ENCODE measurements at regions not wholly inside any gene's neighbourhood (a gene's known extent, or its start where the extent isn't known, plus 50 kb on each side); places are given as distances from the start of the nearest gene placed in this dataset.

DNA sequence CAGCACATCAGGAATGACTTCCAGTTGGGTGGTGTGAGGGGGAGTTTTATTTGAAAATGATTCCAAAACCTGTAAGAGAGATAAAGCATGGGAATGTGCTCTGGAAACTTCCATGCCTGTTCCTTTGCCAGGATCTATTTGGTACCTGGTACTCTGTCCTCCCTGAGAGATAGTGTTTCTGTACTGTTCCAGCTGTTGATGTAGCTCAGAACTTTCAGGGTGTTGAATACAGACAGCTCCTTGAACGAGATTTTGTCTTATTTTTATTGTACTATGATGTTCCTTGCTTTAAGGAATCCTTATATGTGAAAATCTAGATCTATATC, 148.7 kb upstream of the RIPOR2 start:
- FAIRE-seq (no peak), ATAC-seq (peak; percentile 17), DNase-seq (ENCODE audit: low spot score) (no peak)
- no peaks in the 10 kb centered on the region for H3K36me3 ChIP-seq (replicated peaks in 1 of 2; ENCODE audit: control insufficient read depth in 1 of 2, insufficient read depth in 2 of 2, low read length in 2 of 2)
- intact Hi-C loops (cut with micrococcal nuclease; ENCODE audit: unreplicated experiment) (no loop called here), in situ Hi-C loops (cut with HindIII; ENCODE audit: extremely low pct_ligation_motif_present, low pct_unique_long_range_greater_than_20kb) (no loop called here)
- peaks cover 31% of the 10 kb centered on the region for H3K4me1 ChIP-seq (ENCODE audit: insufficient read depth, low read length)
- H2AFZ ChIP-seq (ENCODE audit: low read length): no peak overlapping the region
- no TSS peak for BruUV-seq (replicated peaks)
- CTCF ChIA-PET (ENCODE audit: low intra/inter-chr PET ratio, low total read pairs): no interaction called here
- TF ChIP-seq SALL1 (CRISPR knock-in tag; IDR thresholded peaks at IDR 0.05): no peak
- no peak for TF ChIP-seq NFRKB (IDR thresholded peaks at IDR 0.05)
- TF ChIP-seq, protein P1, sequence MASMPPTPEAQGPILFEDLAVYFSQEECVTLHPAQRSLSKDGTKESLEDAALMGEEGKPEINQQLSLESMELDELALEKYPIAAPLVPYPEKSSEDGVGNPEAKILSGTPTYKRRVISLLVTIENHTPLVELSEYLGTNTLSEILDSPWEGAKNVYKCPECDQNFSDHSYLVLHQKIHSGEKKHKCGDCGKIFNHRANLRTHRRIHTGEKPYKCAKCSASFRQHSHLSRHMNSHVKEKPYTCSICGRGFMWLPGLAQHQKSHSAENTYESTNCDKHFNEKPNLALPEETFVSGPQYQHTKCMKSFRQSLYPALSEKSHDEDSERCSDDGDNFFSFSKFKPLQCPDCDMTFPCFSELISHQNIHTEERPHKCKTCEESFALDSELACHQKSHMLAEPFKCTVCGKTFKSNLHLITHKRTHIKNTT (CRISPR knock-in tag; IDR thresholded peaks at IDR 0.05): no peak
- no peak for TF ChIP-seq SMARCC2 (IDR thresholded peaks at IDR 0.05)
- no peak for TF ChIP-seq RFXANK (CRISPR knock-in tag; IDR thresholded peaks at IDR 0.05)
- no peak for TF ChIP-seq HMG20A (CRISPR knock-in tag; IDR thresholded peaks at IDR 0.05; ENCODE audit: borderline replicate concordance)
- TF ChIP-seq SATB2 (CRISPR knock-in tag; IDR thresholded peaks at IDR 0.05): no peak
- TF ChIP-seq FOXO4 (CRISPR knock-in tag; conservative IDR thresholded peaks at IDR 0.05): 0 out of 2 replicates have a peak, but pooled peaks have one; percentile 11
- TF ChIP-seq, protein P2, sequence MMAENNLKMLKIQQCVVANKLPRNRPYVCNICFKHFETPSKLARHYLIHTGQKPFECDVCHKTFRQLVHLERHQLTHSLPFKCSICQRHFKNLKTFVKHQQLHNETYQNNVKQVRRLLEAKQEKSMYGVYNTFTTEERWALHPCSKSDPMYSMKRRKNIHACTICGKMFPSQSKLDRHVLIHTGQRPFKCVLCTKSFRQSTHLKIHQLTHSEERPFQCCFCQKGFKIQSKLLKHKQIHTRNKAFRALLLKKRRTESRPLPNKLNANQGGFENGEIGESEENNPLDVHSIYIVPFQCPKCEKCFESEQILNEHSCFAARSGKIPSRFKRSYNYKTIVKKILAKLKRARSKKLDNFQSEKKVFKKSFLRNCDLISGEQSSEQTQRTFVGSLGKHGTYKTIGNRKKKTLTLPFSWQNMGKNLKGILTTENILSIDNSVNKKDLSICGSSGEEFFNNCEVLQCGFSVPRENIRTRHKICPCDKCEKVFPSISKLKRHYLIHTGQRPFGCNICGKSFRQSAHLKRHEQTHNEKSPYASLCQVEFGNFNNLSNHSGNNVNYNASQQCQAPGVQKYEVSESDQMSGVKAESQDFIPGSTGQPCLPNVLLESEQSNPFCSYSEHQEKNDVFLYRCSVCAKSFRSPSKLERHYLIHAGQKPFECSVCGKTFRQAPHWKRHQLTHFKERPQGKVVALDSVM (CRISPR knock-in tag; IDR thresholded peaks at IDR 0.05): no peak
- no peak for TF ChIP-seq ETV6 (CRISPR knock-in tag; conservative IDR thresholded peaks at IDR 0.05)
- TF ChIP-seq PTBP1 (IDR thresholded peaks at IDR 0.05; ENCODE audit: low read depth, low read length, poor library complexity, severe bottlenecking): no peak
- no peak for TF ChIP-seq ZNF891 (CRISPR knock-in tag; IDR thresholded peaks at IDR 0.05)
- TF ChIP-seq ZNF350 (CRISPR knock-in tag; IDR thresholded peaks at IDR 0.05; ENCODE audit: borderline replicate concordance, low read depth): 0 out of 2 replicates have a peak, but pooled peaks have one; percentile 1
- peak overlapping the region; percentile 75 for H3K4me2 ChIP-seq (ENCODE audit: low read depth, low read length)
- H3K4me3 ChIP-seq (replicated peaks in 1 of 3; ENCODE audit: insufficient read depth in 1 of 3, low read depth in 2 of 3, low read length in 3 of 3): no peak overlapping the region
- WGBS (ENCODE audit: low lambda C conversion rate): 90% methylated on average over 1 of the region's 1 CpG
- H3K79me2 ChIP-seq (ENCODE audit: insufficient read depth, low read length): no peaks in the 10 kb centered on the region
- no peaks in the 10 kb centered on the region; a peak in 1 of 5 replicates for H3K27me3 ChIP-seq (ENCODE audit: control insufficient read depth in 1 of 2, insufficient read depth in 2 of 2, low read length in 2 of 2)
- no peaks in the 10 kb centered on the region for H4K20me1 ChIP-seq (ENCODE audit: insufficient read depth, low read length)
- H3K9me3 ChIP-seq (ENCODE audit: low read length): no peaks in the 10 kb centered on the region
- H3K27ac ChIP-seq (ENCODE audit: extremely low read length, insufficient read depth, low read length): no peak overlapping the region
- no peak overlapping the region for H3K9ac ChIP-seq (ENCODE audit: insufficient read depth, low read depth, low read length)
- POLR2A ChIA-PET: no interaction called here
